ENCODE measurements at regions not wholly inside any gene's neighbourhood (a gene's known extent, or its start where the extent isn't known, plus 50 kb on each side); places are given as distances from the start of the nearest gene placed in this dataset.
"Not testable (repeated sequence)": the region's sequence is repeated elsewhere in the genome, so short reads cannot be mapped to it uniquely, and the experiment has no call there.

GRCh38 chr7:45410893-45411292 lies 163.3 kb upstream of the ADCY1 start:
- DNase-seq: no peak

GRCh38 chr7:45413419-45413818 lies 160.7 kb upstream of the ADCY1 start:
- DNase-seq: no peak

DNA sequence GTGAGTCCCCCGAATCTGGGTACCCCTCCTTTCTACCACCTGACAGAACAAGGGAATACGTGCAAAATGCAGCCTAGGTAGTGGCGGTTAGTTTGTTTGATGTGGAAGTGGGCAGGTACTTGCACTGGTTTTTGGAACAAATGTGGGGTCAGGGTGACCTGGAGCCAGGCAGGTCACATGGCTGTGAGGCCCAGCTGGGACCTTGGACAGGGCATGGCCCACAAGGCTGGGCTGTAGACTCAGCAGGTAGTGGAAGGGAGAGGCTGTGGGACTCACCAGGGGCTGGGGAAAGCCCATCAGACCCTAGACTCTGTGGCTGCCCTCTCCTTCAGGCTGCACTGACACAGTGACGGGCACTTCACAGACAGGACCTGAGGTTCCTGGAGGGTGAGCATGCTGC lies 159.9 kb upstream of the ADCY1 start:
- no peak for DNase-seq

DNA sequence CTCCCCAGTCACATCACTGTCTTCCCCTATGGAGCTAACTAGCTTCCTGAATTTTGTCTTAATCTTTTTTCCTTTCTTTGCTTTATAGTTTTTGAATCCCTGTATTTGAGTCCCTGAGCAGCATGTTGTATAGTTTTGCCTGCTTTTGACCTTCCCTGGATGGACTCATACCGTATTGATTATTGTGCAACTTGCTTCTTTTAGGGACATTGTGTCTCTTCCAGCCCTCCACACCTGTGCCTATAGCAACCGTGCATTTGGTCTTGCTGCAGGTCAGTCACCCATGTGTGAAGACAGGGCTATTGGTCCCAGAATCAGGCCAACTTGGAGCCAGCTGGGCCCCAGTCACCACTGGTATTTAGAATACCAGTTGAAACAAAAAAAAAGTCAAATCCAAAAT lies 158.9 kb upstream of the ADCY1 start:
- no peak for DNase-seq

DNA sequence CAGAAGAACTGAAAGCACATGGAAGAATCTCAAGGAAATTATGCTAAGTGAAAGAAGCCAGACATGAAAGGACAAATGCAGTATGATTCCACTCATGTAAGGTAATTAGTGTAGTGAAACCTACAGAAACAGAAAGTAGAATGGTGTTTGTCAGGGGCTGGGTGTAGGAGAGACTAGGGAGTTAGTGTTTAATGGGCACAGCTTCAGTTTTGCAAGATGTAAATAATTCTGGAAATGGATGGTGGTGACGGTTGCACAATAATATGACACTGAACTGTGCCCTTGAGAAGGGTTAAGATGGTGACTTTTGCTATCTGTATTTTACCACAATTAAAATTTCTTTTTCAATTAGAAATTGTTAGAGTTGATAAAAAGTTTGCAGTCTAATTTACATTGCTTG lies 157.3 kb upstream of the ADCY1 start:
- DNase-seq: no peak

- no peak for DNase-seq
Observed at GRCh38 chr7:45417268-45417667, 156.9 kb upstream of the ADCY1 start.

DNA sequence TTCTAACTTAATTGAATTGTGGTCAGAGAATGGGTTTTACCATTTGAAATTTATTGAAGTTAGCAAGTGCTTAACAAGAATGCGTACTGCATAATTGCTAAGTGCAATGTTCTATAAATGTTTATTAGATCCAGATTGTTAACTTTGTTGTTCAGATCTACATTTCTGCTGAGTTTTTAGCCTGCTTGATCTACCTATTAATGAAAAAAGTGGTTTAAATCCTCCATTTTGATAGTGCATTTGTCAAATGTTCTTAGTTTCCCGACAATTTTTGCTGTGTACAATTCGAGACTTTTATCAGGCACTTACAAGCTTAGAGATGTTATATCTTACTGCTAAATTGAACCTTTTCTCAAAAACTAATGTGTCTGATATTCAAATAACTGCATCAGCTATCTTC lies 156.4 kb upstream of the ADCY1 start:
- no peak for DNase-seq

DNA sequence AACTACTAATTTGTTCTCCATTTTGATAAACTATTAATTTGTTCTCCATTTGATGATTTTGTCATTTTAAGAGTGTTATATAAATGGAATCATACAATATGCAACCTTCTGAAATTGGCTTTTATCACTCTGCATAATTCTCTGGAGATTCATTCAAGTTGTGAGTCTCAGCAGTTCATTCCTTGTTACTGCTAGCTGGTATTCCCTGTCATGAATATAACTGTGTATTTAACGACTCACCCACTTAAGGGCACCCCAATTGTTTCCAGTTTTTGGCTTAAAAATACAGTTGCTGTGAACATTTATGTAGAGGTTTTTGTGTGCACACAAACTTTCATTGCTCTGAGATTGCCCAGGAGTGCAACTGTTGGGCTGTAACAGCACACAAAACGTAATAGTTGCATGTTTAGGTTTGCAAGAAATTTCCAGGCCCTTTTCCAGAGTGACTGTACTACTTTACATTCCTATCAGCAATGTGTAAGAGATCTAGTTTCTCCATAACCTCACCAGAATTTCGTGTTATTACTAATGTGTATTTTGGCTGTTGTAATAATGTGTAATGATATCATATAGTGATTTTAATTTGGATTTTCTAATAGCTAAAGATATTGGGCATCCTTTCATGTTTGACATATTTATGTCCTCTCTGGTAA lies 153.2 kb upstream of the ADCY1 start:
- no peak for DNase-seq

- DNase-seq: no peak
Observed at GRCh38 chr7:45421806-45422205, 152.4 kb upstream of the ADCY1 start.

DNA sequence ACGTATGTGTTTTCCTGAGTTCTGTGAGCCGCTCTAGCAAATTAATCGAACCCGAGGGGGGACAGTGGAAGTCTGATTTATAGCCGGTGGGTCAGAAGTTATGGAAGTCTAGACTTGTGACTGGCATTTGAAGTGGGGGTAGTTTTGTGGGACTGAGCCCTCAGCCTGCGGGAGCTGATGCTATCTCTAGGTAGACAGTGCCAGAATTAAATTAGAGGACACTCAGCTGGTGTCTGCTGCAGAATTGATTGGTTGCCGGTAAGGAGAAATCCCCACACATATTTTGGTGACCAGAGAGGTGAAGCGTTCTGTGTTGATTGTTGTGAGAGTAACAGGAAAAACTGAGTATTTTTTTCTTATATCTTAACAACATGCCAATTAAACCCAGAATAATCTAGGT lies 143.8 kb upstream of the ADCY1 start:
- no peak for DNase-seq

DNA sequence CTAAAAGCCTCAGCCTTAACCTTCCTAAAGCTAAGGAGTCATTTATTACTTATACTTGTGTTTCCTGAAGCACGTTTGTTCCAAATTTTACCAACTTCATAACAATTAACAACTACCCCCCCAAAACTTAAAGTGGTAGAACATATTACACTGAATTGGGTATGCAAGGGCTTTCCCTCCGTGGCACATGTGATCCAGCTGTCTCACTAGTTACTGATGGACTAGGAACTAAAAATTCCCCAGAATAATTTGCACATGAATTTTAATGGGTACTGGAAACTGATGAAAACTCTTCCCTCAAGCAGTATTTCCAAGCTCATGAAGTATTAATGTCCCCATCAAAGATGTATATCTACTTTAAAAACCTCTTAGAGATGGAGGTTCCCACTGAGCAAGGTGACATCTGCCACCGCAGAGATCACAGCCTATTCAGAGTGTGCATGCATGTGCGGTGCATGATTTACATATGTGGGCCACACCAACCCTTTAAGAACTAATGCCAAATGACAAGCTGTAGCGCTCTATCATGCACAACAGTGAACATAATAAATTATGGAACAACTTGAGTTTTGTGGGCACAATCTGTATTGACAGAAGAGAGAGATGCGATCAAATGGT lies 139.9 kb upstream of the ADCY1 start:
- DNase-seq: no peak

DNA sequence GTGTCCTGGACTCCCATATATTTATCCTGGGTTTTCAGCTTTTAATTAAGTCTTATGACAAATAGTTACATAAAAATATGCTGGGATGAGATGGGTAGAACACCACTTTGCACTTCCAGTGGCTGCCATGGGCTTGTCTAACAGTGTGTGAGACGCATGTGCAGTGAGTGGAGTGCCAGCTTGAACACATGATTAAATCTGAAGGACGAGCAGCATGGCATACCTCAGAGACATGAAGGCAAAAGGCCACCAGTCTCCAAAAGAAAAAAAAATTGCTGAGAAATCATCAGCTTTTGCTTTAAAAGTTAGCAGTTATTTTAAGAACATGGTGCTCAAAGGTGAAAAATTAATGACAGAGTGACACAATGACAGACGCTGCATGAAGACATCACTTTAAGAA lies 139.0 kb upstream of the ADCY1 start:
- no peak for DNase-seq

DNA sequence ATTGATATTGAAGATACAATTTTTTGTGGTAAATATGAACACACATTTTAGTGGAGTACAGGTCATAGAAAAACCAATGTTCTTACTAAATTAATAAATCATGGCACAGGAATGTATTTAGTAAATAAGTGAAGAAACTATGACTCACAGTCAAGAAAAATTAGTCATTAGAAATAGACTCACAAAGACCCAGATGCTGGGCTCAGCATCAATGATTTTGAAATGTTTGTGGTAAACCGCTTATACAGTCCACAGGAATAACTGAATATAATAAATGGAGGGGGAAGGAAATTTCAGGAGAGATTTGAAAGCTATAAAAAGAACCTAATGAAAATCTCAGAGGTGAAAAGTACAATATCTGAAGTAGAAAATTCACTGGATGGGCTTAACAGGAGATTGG lies 138.3 kb upstream of the ADCY1 start:
- no peak for DNase-seq

GRCh38 chr7:45440776-45441175 lies 133.4 kb upstream of the ADCY1 start:
- not testable (repeated sequence) for DNase-seq

- no peak for DNase-seq
Observed at GRCh38 chr7:45443263-45443662, 130.9 kb upstream of the ADCY1 start.

- no peak for DNase-seq
Observed at GRCh38 chr7:45446195-45446944, 127.8 kb upstream of the ADCY1 start.

- no peak for DNase-seq
Observed at GRCh38 chr7:45447296-45447695, 126.9 kb upstream of the ADCY1 start.

GRCh38 chr7:45450571-45451204 lies 123.5 kb upstream of the ADCY1 start:
- DNase-seq: no peak

DNA sequence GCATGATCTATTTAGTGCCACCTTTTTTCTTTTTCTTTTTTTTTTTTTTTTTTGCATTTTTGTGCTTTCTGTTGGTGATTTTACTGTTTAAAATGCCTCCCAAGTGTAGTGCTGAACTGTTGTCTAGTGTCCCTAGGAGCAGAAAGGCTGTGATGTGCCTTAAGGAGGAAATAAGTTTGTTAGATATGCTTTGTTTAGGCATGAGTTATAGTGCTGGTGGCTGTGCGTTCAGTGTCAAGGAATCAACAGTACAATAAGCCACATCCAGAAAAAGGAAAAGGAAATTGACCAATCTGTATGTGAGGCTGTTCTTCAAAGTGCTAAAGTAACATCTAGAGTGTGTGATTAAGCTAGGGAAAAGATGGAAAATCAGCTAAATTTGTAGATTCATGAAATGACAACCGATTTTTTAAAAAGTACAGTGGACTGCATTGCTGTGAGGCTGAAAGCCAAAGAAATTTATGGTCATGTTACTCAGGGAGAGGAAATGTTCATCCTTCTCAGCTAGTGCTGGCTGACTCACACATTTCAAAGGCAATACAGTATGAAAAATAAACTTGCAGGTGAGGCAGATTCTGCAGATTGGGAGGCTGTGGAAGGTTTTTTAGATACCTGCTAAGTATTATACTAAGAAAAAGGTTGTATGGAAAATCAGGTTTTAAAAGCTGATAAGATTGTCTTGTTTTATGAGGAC lies 122.7 kb upstream of the ADCY1 start:
- no peak for DNase-seq

DNA sequence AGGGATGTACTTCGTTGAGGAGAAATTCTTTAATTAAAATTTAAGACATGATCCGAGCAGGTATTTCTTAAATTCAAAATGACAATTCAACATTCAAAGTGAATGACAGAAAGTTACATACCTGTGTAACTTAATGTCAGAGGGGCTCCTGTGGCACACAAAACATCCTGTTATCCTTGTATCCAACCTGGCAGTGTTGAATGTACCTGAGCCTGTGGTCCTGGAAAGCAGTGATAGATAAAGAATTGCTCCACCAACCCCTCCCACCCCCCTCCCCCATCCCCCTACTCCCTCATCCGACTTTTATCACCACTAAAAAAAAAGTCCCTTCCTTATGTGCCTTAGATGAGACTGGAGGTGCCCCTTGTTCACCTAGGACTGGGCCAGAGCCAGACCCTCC lies 119.4 kb upstream of the ADCY1 start:
- no peak for DNase-seq

DNA sequence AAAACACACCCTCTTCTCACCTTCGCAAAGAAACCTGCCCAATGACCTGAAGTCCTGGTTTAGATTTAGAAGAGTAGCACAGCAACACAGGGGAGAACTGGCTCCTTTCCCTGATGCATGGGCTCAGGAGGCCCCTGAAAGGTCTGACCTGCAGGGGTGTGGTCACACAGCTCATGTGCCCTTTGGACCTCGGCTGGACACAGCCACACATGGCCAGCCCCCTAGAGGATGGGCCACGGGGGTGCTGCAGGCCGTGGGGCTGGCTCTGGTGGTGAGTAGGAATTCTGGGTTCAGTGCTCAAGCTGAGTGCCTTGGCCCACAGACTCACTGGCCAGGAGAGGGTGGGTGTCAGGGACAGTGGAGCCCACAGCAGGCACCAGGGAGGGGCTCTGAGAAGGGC lies 118.5 kb upstream of the ADCY1 start:
- no peak for DNase-seq

GRCh38 chr7:45456105-45456504 lies 118.1 kb upstream of the ADCY1 start:
- DNase-seq: no peak
